ENCODE measurements at regions not wholly inside any gene's neighbourhood (a gene's known extent, or its start where the extent isn't known, plus 50 kb on each side); places are given as distances from the start of the nearest gene placed in this dataset.
"Not testable (repeated sequence)": the region's sequence is repeated elsewhere in the genome, so short reads cannot be mapped to it uniquely, and the experiment has no call there.

GRCh38 chr16:77057161-77057774 is 133.7 kb upstream of the MON1B start:
- DNase-seq (ENCODE audit: extremely low read depth, low read depth): no peak

- DNase-seq (ENCODE audit: extremely low read depth, low read depth): no peak
Observed at GRCh38 chr16:77059446-77059845, 131.5 kb upstream of the MON1B start.

- no peak for DNase-seq (ENCODE audit: extremely low read depth, low read depth)
Observed at GRCh38 chr16:77060614-77061013, 130.4 kb upstream of the MON1B start.

DNA sequence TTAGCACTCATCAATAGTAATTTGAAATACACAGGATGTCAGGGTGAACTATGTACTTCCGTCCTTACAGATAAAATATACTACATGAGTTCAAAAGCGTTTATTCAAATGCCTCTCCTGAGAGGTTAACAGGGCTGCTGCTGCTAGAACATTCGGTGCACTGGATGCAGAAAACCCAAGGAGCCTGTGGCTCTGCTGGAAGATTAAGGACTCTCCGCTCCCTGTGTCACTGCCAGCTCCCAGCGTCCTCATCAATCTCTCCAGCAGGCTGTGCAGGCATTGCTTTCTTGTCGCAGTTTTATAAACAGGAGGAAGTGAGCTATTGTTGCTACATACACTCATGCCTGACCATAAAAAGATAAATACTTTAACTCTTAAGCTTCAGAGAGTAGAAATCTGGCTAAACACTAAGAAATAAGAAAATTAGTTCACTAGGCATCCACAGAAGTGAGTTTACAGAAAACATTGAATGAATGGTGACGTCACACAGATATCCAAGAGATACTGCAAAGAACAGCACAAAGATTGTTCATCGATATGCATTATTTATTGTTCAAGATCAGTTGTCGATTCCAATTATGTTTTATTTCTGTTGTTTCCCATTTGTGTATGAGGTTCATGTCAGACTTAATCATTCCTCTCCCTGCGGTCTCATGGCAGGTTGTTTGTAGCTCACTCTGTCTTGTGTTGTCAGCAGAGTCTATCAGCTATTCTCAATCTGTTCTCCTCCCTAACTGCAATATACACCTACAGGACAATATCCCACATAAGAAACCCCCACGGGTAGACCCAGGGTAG is 127.9 kb upstream of the MON1B start:
- no peak for DNase-seq (ENCODE audit: extremely low read depth, low read depth)

DNA sequence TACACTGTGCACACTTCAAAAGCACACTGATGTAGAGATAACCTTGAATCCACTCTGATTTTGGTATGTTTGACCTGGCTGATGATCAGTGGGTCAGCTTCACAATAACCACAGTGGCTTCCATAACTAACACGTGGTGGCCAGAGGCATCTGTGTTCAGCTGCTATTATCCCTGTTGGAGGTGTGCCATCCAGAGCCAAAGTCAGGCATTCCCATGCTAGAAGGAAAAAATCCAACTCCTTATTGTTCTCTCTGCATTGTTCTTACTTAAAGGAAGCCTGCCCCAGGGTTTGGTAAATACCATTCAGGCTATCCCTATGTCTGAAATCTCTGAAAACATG is 127.3 kb upstream of the MON1B start:
- DNase-seq (ENCODE audit: extremely low read depth, low read depth): no peak

DNA sequence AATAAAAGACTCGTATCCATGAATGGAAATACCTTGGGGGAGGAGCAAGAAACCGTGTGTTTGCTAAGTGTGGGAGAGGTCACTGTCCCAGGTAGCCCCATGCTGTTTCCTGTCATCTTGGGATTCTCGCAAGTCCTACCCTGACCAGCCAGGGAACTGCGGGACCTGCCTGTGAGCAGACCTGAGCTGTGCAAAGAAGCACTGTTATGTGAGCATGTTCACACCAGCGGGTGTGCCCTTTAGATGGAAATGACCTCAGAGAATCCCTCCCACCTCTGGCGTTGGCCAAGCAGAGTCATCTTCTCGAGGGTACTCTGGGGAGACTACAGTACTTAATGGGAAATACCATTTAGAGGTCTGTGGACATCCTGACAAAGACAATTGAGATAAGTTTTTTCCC is 127.0 kb upstream of the MON1B start:
- DNase-seq (ENCODE audit: extremely low read depth, low read depth): no peak

DNA sequence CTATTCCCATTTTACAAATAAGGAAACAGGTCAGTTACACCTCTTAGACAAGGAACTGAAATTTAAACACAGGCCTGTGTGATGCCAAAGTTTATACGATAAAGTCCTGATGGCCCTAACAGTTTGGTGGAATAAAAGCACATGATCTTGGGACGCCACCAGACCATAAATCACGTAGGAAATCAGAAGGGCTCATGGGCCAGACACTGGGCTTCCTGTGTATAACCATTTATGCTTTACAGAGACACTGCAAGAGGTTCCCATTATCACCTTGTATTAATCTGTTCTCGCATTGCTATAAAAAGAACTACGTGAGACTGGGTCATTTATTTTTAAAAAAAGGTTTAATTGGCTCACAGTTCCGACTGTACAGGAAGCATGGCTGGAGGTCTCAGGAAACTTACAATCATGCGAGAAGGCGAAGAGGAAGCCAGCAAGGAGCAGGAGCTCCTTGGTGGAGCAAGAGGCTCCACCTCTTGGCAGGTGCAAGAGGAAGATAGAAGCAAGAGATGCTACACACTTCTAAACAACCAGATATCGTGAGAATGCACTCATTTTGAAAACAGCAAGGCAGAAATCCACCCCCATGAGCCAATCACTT is 124.0 kb upstream of the MON1B start:
- no peak for DNase-seq (ENCODE audit: extremely low read depth, low read depth)

- DNase-seq (ENCODE audit: extremely low read depth, low read depth): no peak
Observed at GRCh38 chr16:77067900-77068299, 123.1 kb upstream of the MON1B start.

DNA sequence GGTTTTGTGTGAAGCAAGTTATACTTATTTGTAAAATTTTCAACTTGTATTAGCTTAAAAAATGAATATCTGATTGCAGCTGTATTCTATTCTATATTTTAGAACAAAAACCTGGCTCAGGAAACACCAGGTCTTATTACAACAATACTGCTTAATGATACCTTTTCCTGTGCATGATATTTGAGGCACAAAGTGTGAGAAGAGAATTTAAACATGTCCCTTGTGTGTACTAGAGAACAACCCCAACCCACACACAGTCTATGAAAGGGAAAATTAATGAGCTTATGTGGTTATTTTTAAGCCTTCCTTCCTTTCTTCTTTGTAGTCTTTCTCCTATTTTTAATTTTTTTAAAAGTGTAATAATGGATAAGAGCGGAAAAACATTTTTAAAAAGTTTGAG is 122.6 kb upstream of the MON1B start:
- DNase-seq (ENCODE audit: extremely low read depth, low read depth): no peak

DNA sequence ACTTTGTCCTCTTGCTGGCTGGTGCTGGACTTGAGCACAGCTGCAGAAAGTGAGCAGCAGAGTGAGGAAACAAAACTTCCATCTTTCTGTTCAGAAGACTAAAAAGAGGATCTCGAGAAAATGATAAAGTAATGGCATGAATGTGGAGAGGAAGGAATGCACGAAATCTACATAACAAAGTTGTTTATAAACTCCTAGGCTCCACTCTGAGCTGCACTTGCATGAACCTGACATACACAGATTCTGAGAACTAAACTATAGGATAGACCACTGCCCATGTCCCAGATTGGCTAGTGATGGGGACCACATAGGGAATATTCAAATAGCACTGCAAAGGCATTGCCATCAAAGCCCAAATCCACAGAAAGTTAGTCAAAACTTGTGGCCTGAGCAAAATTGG is 121.1 kb upstream of the MON1B start:
- DNase-seq (ENCODE audit: extremely low read depth, low read depth): no peak

DNA sequence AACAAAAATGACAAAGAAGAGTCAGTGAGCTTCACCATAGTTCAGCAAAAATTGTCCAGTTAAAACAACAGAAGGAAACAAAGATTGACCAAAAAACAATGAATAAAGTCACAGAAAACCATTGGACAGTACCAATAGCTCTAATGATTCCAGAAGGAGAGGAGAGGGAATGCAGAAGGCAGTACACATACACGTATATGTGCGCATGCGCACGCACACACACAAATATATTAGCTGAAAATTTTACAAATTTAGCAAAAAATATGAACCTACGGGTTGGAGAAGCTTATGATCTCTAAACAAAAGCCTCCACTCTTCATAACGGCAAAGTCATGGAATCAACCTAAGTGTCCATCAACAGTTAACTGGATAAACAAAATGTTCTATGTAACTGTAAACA is 120.3 kb upstream of the MON1B start:
- DNase-seq (ENCODE audit: extremely low read depth, low read depth): no peak

DNA sequence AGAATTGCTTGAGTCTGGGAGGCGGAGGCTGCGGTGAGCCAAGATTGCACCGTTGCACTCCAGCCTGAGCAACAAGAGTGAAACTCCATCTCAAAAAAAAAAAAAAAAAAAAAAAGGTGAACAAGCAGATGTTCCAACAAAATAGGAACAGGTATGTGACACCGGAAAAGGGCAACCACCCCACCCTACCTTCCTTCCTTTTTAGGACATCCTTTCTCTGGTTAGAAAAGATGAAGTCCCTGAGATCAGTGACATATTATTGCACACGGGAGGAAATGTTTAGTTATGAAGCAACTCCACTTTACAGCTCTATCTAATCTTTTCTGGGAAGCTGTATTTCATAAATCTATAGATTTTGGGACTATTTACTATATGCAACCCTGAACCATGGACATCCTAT is 114.2 kb upstream of the MON1B start:
- DNase-seq (ENCODE audit: extremely low read depth, low read depth): no peak

- no peak for DNase-seq (ENCODE audit: extremely low read depth, low read depth)
Observed at GRCh38 chr16:77077256-77077922, 113.6 kb upstream of the MON1B start.

- DNase-seq (ENCODE audit: extremely low read depth, low read depth): no peak
Observed at GRCh38 chr16:77085981-77086380, 105.0 kb upstream of the MON1B start.

DNA sequence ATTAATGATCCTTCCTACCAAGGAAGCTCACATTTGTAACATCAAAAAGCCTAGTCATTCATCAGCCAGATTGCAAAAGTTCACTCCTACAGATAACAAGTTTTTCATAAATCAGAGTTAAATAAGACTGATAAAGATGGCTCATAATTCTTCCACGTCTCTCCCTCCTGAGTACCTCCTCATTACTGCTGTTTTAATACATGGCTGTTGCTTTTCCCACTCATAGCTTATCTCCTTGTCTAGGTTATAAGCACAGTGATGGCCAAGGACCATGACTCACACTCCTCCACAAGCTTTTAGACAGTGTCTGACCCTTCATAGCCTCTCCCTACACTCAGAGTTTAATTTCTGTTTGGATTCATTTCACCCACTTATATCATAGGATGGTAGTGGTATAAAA is 100.9 kb upstream of the MON1B start:
- no peak for DNase-seq (ENCODE audit: extremely low read depth, low read depth)

DNA sequence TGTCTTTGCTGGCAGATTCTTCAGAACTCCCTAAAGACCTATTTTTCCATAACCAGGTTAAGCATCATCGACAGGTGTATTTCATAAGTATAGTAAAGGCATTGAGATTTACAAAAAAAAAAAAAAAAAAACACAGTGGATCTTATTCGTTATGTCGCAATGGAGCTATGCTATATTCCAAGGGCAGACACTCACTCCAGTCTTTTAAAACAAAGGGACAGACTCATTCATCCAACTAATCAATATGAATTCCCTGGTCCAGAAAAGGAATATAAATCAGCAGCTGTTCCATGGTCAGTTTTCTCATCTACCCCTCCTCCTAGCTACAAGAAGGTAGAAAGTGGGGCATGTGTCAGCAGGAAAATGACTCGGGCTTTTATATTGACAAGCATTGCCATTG is 97.7 kb upstream of the MON1B start:
- no peak for DNase-seq (ENCODE audit: extremely low read depth, low read depth)

GRCh38 chr16:77093999-77094398 is 97.0 kb upstream of the MON1B start:
- no peak for DNase-seq (ENCODE audit: extremely low read depth, low read depth)

- no peak for DNase-seq (ENCODE audit: extremely low read depth, low read depth)
Observed at GRCh38 chr16:77111056-77111565, 79.9 kb upstream of the MON1B start.

GRCh38 chr16:77112746-77113145 is 78.2 kb upstream of the MON1B start:
- DNase-seq (ENCODE audit: extremely low read depth, low read depth): peak; percentile 91

DNA sequence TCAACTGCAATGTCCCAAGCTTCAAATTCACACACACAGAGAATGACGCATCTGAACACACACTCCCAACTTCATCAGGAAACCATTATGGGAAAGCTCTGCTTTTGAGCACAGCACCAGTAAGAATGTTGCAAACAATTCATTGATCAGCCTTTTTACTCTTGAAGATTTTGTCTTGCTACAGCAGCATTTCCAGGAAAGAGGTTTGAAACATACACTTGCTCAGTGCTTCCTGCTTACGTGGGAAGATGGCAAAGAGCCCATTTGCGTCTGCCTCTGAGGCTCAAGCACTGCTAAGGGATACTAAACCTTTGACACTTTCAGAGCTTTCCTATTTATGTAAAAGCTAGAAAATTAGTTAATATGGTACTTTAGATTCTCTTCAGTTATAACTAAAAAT is 77.2 kb upstream of the MON1B start:
- peak; percentile 84 for DNase-seq (ENCODE audit: extremely low read depth, low read depth)

DNA sequence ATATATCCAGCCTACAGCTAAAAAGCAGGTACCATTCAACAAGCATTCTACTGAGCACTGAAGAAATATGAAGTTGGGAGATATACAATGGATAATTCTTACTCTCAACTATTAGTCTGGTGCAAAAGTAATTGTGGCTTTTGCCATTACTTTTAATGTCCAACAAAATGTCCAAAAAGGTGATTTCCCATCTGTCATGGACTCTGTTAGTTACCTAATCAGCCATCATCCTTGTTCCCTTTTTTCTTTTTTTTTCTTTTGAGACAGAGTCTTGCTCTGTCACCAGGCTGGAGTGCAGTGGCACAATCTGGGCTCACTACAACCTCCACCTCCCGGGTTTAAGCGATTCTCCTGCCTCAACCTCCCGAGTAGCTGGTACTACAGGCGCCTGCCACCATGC is 76.6 kb upstream of the MON1B start:
- DNase-seq (ENCODE audit: extremely low read depth, low read depth): not testable (repeated sequence)

- DNase-seq (ENCODE audit: extremely low read depth, low read depth): no peak
Observed at GRCh38 chr16:77116856-77117255, 74.1 kb upstream of the MON1B start.
